ENCODE measurements at regions not wholly inside any gene's neighbourhood (a gene's known extent, or its start where the extent isn't known, plus 50 kb on each side); places are given as distances from the start of the nearest gene placed in this dataset.
"Not testable (repeated sequence)": the region's sequence is repeated elsewhere in the genome, so short reads cannot be mapped to it uniquely, and the experiment has no call there.

DNA sequence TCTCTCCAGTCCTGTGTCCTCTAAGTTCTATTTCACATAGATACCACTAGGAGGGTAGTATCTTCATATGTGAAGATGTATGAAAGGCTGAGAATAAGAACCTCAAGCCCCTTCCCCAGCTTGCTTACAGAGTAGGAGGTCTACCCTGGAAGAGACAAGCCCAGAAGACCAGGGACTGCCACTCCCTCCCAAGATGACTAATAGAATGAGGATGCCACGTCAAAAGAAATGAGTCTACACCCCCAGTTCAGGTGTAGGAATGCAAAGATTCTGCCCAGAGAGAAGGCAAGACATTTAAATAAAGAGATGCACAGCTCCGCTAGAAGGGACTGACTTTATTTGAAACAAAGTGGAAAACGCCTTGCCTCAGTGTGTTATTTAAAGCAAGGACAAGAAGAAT, 1006.0 kb upstream of the USP15 start:
- H3K4me3 ChIP-seq (replicated peaks in 1 of 2; ENCODE audit: low read depth in 1 of 2, low read length in 2 of 2), result no peak overlapping the region
- no peaks in the 10 kb centered on the region for H3K27me3 ChIP-seq (ENCODE audit: insufficient read depth, low read length)
- RAD21 ChIA-PET (ENCODE audit: low non-redundant PET in 1 of 2, low total read pairs in 2 of 2, uncharacterized antibody in 2 of 2, unreplicated experiment in 2 of 2), result no interaction called here
- CTCF ChIA-PET, result no interaction called here
- no peaks in the 10 kb centered on the region for H3K9me2 ChIP-seq (ENCODE audit: insufficient read depth)
- H2AFZ ChIP-seq (ENCODE audit: low read depth, low read length, poor library complexity, severe bottlenecking), result no peak overlapping the region
- H3K79me2 ChIP-seq (ENCODE audit: insufficient read depth, low read length), result no peaks in the 10 kb centered on the region
- no peaks in the 10 kb centered on the region for H3K4me1 ChIP-seq (ENCODE audit: control insufficient read depth in 1 of 2, insufficient read depth in 2 of 2, low read length in 2 of 2)
- H3K9ac ChIP-seq (ENCODE audit: low read length), result no peak overlapping the region
- intact Hi-C loops (cut with micrococcal nuclease), result no loop called here
- no peaks in the 10 kb centered on the region for H3K36me3 ChIP-seq (ENCODE audit: control insufficient read depth in 1 of 2, insufficient read depth in 2 of 2, low read length in 2 of 2)
- ATAC-seq (no peak), DNase-seq (ENCODE audit: low read depth, low spot score) (no peak)
- no peaks in the 10 kb centered on the region for H3K9me3 ChIP-seq (ENCODE audit: control insufficient read depth in 1 of 2, insufficient read depth in 1 of 2, low read depth in 1 of 2, low read length in 2 of 2)
- POLR2A ChIA-PET, result no interaction called here
- no peak overlapping the region for H3K27ac ChIP-seq (ENCODE audit: low read depth, low read length)
- TF ChIP-seq POLR2AphosphoS5 (IDR thresholded peaks at IDR 0.05; ENCODE audit: low read depth, low read length) (no peak), CTCF (IDR thresholded peaks at IDR 0.05 in 2 of 3, conservative IDR thresholded peaks at IDR 0.05 in 1 of 3; ENCODE audit: borderline replicate concordance in 1 of 3, insufficient read depth in 1 of 3, low read depth in 2 of 3, low read length in 2 of 3) (no peak), CEBPB (IDR thresholded peaks at IDR 0.05; ENCODE audit: low read depth) (no peak), EZH2phosphoT487 (IDR thresholded peaks at IDR 0.05; ENCODE audit: borderline replicate concordance) (no peak), SRF (IDR thresholded peaks at IDR 0.05; ENCODE audit: low read depth) (no peak)
- TF ChIP-seq, protein P1, sequence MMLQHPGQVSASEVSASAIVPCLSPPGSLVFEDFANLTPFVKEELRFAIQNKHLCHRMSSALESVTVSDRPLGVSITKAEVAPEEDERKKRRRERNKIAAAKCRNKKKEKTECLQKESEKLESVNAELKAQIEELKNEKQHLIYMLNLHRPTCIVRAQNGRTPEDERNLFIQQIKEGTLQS (IDR thresholded peaks at IDR 0.05), result no peak
- TF ChIP-seq, protein P2, sequence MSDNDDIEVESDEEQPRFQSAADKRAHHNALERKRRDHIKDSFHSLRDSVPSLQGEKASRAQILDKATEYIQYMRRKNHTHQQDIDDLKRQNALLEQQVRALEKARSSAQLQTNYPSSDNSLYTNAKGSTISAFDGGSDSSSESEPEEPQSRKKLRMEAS (IDR thresholded peaks at IDR 0.05), result no peak
- BruUV-seq (replicated peaks), result no TSS peak
- no peaks in the 10 kb centered on the region for H4K20me1 ChIP-seq (ENCODE audit: insufficient read depth)
- H3K4me2 ChIP-seq (ENCODE audit: low read length), result no peak overlapping the region

DNA sequence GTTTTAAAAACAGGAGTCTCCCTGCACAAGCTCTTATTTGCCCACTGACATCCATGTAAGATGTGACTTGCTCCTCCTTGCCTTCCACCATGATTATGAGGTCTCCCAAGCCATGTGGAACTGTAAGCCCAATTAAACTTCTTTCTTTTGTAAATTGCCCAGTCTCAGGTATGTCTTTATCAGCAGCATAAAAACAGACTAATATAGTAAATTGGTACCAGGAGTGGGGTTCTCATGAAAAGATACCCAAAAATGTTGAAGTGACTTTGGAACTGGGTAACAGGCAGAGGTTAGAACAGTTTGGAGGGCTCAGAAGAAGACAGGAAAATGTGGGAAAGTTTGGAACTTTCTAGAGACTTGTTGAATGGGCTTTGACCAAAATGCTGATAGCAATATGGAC, 995.9 kb upstream of the USP15 start:
- H3K36me3 ChIP-seq (ENCODE audit: control insufficient read depth in 1 of 2, insufficient read depth in 2 of 2, low read length in 2 of 2); ATAC-seq; H3K27me3 ChIP-seq (ENCODE audit: insufficient read depth, low read length); H3K9me2 ChIP-seq (ENCODE audit: insufficient read depth); intact Hi-C loops (cut with micrococcal nuclease); H3K27ac ChIP-seq (ENCODE audit: low read depth, low read length); H4K20me1 ChIP-seq (ENCODE audit: insufficient read depth); RAD21 ChIA-PET (ENCODE audit: low non-redundant PET in 1 of 2, low total read pairs in 2 of 2, uncharacterized antibody in 2 of 2, unreplicated experiment in 2 of 2); H2AFZ ChIP-seq (ENCODE audit: low read depth, low read length, poor library complexity, severe bottlenecking); H3K4me3 ChIP-seq (replicated peaks in 1 of 2; ENCODE audit: low read depth in 1 of 2, low read length in 2 of 2); H3K9ac ChIP-seq (ENCODE audit: low read length); DNase-seq (ENCODE audit: low read depth, low spot score); H3K4me2 ChIP-seq (ENCODE audit: low read length); CTCF ChIA-PET; H3K79me2 ChIP-seq (ENCODE audit: insufficient read depth, low read length); POLR2A ChIA-PET; H3K9me3 ChIP-seq (ENCODE audit: control insufficient read depth in 1 of 2, insufficient read depth in 1 of 2, low read depth in 1 of 2, low read length in 2 of 2); H3K4me1 ChIP-seq (ENCODE audit: control insufficient read depth in 1 of 2, insufficient read depth in 2 of 2, low read length in 2 of 2); BruUV-seq (replicated peaks): not testable (repeated sequence)
